ENCODE measurements at regions not wholly inside any gene's neighbourhood (a gene's known extent, or its start where the extent isn't known, plus 50 kb on each side); places are given as distances from the start of the nearest gene placed in this dataset.

DNA sequence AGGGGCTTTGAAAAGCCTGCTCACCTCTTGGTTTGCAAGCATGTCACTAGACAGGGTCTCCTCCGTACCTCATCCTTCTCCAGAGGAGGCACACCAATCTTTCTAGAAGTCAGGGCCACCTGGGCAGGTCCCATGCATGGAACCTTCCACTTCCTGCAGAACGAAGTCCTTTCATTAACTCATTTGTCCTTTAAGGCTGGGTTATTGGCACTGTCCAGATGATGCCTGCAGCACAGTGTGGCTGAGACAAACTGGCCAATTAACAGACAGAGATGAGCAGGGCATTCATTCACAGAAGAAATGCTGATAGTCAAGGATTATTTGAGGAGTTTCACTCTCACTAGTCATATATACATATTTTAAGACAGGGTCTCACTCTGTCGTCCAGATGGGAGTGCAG, 245.3 kb downstream of the TFCP2L1 start:
- Histone ChIP-seq H3K4me2 (ENCODE audit: low read length) (no peak overlapping the region), H3K9me2 (replicated peaks; ENCODE audit: low read length) (no peaks in the 10 kb centered on the region), H3K4me1 (ENCODE audit: insufficient read depth, low read length) (peaks cover 20% of the 10 kb centered on the region), H3K9me3 (ENCODE audit: low read length) (no peaks in the 10 kb centered on the region), H4K20me1 (ENCODE audit: low read length) (no peaks in the 10 kb centered on the region), H2AFZ (ENCODE audit: low read length) (no peak overlapping the region), H3K9ac (ENCODE audit: low read length) (no peak overlapping the region), H3K36me3 (ENCODE audit: low read depth, low read length) (no peaks in the 10 kb centered on the region), H3K4me3 (ENCODE audit: low read length) (no peak overlapping the region), H3F3A (ENCODE audit: low read length, unreplicated experiment) (no peaks in the 10 kb centered on the region), H3K27me3 (ENCODE audit: low read length) (0 out of 2 replicates have a peak, but pooled peaks cover under 1% of the 10 kb centered on the region), H3K79me2 (ENCODE audit: low read length) (no peaks in the 10 kb centered on the region), H3K27ac (ENCODE audit: low read length) (no peak overlapping the region)
- ChIA-PET POLR2A (ENCODE audit: unreplicated experiment) (interaction anchor here (0.7 kb wide), 1 partner anchor 629 kb away, joined by 5 read pairs; no protein-coding TSS in a partner anchor), CTCF (no interaction called here)
- TF ChIP-seq, protein P1, sequence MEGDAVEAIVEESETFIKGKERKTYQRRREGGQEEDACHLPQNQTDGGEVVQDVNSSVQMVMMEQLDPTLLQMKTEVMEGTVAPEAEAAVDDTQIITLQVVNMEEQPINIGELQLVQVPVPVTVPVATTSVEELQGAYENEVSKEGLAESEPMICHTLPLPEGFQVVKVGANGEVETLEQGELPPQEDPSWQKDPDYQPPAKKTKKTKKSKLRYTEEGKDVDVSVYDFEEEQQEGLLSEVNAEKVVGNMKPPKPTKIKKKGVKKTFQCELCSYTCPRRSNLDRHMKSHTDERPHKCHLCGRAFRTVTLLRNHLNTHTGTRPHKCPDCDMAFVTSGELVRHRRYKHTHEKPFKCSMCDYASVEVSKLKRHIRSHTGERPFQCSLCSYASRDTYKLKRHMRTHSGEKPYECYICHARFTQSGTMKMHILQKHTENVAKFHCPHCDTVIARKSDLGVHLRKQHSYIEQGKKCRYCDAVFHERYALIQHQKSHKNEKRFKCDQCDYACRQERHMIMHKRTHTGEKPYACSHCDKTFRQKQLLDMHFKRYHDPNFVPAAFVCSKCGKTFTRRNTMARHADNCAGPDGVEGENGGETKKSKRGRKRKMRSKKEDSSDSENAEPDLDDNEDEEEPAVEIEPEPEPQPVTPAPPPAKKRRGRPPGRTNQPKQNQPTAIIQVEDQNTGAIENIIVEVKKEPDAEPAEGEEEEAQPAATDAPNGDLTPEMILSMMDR (conservative IDR thresholded peaks at IDR 0.05; ENCODE audit: low read depth, low read length) = no peak
- TF ChIP-seq EZH2phosphoT487 (IDR thresholded peaks at IDR 0.05; ENCODE audit: borderline replicate concordance, low read length) = no peak
- no peak for TF ChIP-seq EZH2 (IDR thresholded peaks at IDR 0.05; ENCODE audit: low read length, unreplicated experiment)
- intact Hi-C loops (cut with micrococcal nuclease) = no loop called here
- no peak for ATAC-seq
- no peak for DNase-seq
- BruUV-seq (replicated peaks) = no TSS peak

DNA sequence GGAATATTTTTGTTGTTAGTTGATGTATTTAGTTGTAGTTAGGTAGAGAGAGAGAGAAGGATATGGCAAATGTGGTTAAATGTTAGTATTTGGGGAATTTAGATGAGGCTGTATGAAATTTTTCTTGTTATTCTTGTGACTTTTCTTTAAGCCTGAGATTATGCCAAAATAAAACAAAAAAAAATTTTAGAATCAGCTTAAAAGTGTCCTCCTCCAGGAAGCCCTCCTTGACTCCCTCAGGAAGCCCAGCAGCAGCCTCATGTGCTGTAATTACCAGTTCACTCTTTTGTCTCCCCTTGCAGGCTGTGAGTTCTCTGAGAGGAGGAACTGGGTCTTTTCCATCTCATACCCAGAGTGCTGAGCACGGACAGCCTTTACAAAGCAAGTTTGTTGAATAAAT, 243.5 kb downstream of the TFCP2L1 start:
- ChIA-PET CTCF (no interaction called here), POLR2A (ENCODE audit: unreplicated experiment) (interaction anchor here (0.6 kb wide), 1 partner anchor 26 kb away, joined by 19 read pairs; no protein-coding TSS in a partner anchor)
- Histone ChIP-seq H3K79me2 (ENCODE audit: low read length) (no peaks in the 10 kb centered on the region), H3K36me3 (ENCODE audit: low read depth, low read length) (no peaks in the 10 kb centered on the region), H3K9ac (ENCODE audit: low read length) (no peak overlapping the region), H3K4me2 (ENCODE audit: low read length) (no peak overlapping the region), H4K20me1 (ENCODE audit: low read length) (no peaks in the 10 kb centered on the region), H3K4me1 (ENCODE audit: insufficient read depth, low read length) (peaks cover 11% of the 10 kb centered on the region), H3K27ac (ENCODE audit: low read length) (no peak overlapping the region), H3K9me2 (replicated peaks; ENCODE audit: low read length) (no peaks in the 10 kb centered on the region), H2AFZ (ENCODE audit: low read length) (no peak overlapping the region), H3F3A (ENCODE audit: low read length, unreplicated experiment) (no peaks in the 10 kb centered on the region), H3K4me3 (ENCODE audit: low read length) (no peak overlapping the region), H3K9me3 (ENCODE audit: low read length) (no peaks in the 10 kb centered on the region), H3K27me3 (ENCODE audit: low read length) (no peaks in the 10 kb centered on the region)
- BruUV-seq (replicated peaks) = no TSS peak
- DNase-seq (no peak), ATAC-seq (no peak)
- intact Hi-C loops (cut with micrococcal nuclease) = no loop called here
- TF ChIP-seq EZH2 (IDR thresholded peaks at IDR 0.05; ENCODE audit: low read length, unreplicated experiment) = no peak
- TF ChIP-seq, protein P1 (conservative IDR thresholded peaks at IDR 0.05; ENCODE audit: low read depth, low read length) = no peak
- TF ChIP-seq EZH2phosphoT487 (IDR thresholded peaks at IDR 0.05; ENCODE audit: borderline replicate concordance, low read length) = no peak

DNA sequence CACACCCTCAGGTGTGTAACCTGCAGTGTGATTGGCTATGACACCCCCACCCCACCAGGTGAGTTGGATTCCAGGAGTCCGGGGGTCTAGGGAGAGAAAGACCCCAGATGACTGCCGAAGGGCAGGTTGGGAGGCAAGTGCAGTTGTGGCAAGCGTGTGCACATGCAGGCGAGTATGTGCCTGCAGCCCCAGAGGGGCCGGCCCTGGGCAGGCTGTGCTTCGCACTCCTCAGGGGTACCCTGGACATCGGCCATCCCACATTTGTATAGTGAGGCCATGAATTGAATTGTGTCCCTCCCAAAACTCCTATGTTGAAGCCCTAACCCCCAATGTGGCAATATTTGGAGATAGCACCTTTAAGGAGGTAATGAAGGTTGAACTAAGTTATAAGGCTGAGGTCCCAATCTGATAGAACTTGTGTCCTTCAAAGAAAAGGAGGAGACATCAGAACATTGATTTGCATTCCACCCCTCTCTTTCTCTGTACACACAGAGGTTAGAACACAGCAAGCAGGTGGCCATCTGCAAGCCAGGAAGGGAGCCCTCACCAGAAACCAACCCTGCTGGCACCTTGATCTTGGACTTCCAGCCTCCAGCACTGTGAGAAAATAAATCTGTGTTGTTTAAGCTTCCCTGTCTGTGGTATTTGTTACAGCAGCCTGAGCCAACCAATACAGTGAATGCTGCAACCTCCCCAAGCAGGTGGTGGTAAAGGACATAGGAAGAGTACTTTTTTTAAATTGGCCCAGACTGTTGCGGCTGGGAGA, 241.8 kb downstream of the TFCP2L1 start:
- Histone ChIP-seq H3K27me3 (ENCODE audit: low read length) (no peaks in the 10 kb centered on the region), H3K36me3 (ENCODE audit: low read depth, low read length) (no peaks in the 10 kb centered on the region), H3K4me2 (ENCODE audit: low read length) (no peak overlapping the region), H3K79me2 (ENCODE audit: low read length) (no peaks in the 10 kb centered on the region), H3K4me3 (ENCODE audit: low read length) (no peak overlapping the region), H3K9ac (ENCODE audit: low read length) (no peak overlapping the region), H3F3A (ENCODE audit: low read length, unreplicated experiment) (no peaks in the 10 kb centered on the region), H3K9me3 (ENCODE audit: low read length) (no peaks in the 10 kb centered on the region), H3K27ac (ENCODE audit: low read length) (no peak overlapping the region), H3K4me1 (ENCODE audit: insufficient read depth, low read length) (peaks cover 10% of the 10 kb centered on the region; the same call in 1 of the 2 replicates), H4K20me1 (ENCODE audit: low read length) (no peaks in the 10 kb centered on the region), H2AFZ (ENCODE audit: low read length) (no peak overlapping the region), H3K9me2 (replicated peaks; ENCODE audit: low read length) (no peaks in the 10 kb centered on the region)
- intact Hi-C loops (cut with micrococcal nuclease) = no loop called here
- ChIA-PET CTCF (no interaction called here), POLR2A (ENCODE audit: unreplicated experiment) (no interaction called here)
- no peak for ATAC-seq
- no peak for DNase-seq
- BruUV-seq (replicated peaks) = no TSS peak
- no peak for TF ChIP-seq EZH2 (IDR thresholded peaks at IDR 0.05; ENCODE audit: low read length, unreplicated experiment)
- TF ChIP-seq, protein P1 (conservative IDR thresholded peaks at IDR 0.05; ENCODE audit: low read depth, low read length) = no peak
- TF ChIP-seq EZH2phosphoT487 (IDR thresholded peaks at IDR 0.05; ENCODE audit: borderline replicate concordance, low read length) = no peak

Measured in PC-3 (cell line).